SK-N-SH treated with all-trans-retinoic acid at 6 μM for 48 hours (cell line): ENCODE measurements at regions not wholly inside any gene's neighbourhood (a gene's known extent, or its start where the extent isn't known, plus 50 kb on each side); places are given as distances from the start of the nearest gene placed in this dataset.

Experiments used
- BACH2 ChIP-seq: fragments of 250-450 bp; sonication (Bioruptor Pico); IDR thresholded peaks from 2 replicates; pipeline ENCODE4 v1.9.0; 2021; ENCODE audit warnings: mild to moderate bottlenecking, borderline replicate concordance
- CREB5 ChIP-seq: fragments of 250-450 bp; sonication (Bioruptor Pico); IDR thresholded peaks from 2 replicates; pipeline ENCODE4 v1.5.1; 2020; ENCODE audit warnings: low read depth, mild to moderate bottlenecking, moderate library complexity
- PATZ1 ChIP-seq: fragments of 250-450 bp; sonication (Bioruptor Pico); IDR thresholded peaks from 2 replicates; pipeline ENCODE4 v1.8.0; 2020; ENCODE audit warnings: mild to moderate bottlenecking, moderate library complexity, borderline replicate concordance
- RARB ChIP-seq: fragments of 250-450 bp; sonication (Bioruptor Pico); IDR thresholded peaks from 2 replicates; pipeline ENCODE4 v1.8.0; 2021; ENCODE audit warnings: mild to moderate bottlenecking, moderate library complexity
- ZC3H10 ChIP-seq: fragments of 250-450 bp; sonication (Bioruptor Pico); IDR thresholded peaks from 2 replicates; pipeline ENCODE4 v1.5.1; 2021; ENCODE audit warnings: mild to moderate bottlenecking, moderate library complexity
- ZFP3 ChIP-seq: fragments of 250-450 bp; sonication (Bioruptor Pico); IDR thresholded peaks from 2 replicates; pipeline ENCODE4 v1.5.0; 2020; ENCODE audit warnings: mild to moderate bottlenecking, moderate library complexity

- no peak for TF ChIP-seq PATZ1 (CRISPR knock-in tag)
- no peak for TF ChIP-seq CREB5
- TF ChIP-seq BACH2 (CRISPR knock-in tag) = no peak
- no peak for TF ChIP-seq ZC3H10 (CRISPR knock-in tag)
- TF ChIP-seq RARB (CRISPR knock-in tag) = no peak
- no peak for TF ChIP-seq ZFP3 (CRISPR knock-in tag)
These were observed 480.6 kb downstream of the TMEM114 start for GRCh38 chr16:8109510-8110369.
